Brain pericyte (primary cell): ENCODE measurements at regions not wholly inside any gene's neighbourhood (a gene's known extent, or its start where the extent isn't known, plus 50 kb on each side); places are given as distances from the start of the nearest gene placed in this dataset.
"Not testable (repeated sequence)": the region's sequence is repeated elsewhere in the genome, so short reads cannot be mapped to it uniquely, and the experiment has no call there.

ENCODE experiments used
- DNase-seq: peaks from one replicate; pipeline ENCODE4 v3.0.0-alpha.2; 2012; ENCODE audit warnings: low read depth, low spot score

DNA sequence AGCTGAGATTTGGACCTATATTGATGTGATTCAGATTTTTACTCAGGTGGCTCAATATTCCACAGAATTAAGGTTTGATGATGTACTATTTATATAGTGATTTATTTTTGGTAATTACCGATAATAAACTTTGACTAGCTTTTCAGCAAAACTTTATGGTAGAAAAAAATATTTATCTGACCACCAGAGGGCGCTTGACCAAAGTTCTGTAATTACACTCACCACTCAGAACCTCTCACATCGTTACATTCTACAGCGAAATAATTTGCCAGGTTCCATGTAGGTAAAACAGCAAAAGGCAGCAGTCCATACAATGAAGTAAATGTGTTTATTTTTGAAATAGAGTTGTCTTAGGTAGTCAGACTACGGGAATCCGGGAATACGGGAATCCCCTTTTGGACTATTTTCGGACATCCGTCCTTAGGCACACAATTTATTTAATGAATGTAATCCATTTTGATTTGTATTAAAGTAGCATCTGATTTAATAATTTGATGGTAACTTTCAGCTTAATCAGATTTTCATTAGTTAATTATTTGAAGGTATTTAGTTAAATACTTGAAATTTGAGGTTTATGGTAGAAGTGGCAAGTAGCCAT is 143.0 kb upstream of the DDHD1 start:
- no peak for DNase-seq

DNA sequence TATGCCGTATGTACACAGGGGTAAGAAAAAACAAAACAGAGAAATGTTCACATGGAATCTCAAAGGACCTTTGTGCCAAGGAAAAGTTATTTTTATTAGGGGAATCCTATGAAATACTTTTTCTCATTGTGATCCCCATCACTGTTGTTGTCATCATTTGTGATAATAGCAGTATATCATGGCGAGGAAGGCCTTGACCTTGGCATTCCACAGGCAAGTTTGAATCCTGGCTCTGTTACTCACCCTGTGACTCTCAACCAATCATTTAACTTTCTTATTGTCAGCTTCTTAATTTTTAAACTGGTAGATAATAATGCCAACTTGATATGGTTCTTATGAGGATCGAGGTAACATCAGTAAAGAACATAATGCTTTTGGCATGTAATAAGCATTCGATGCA is 142.2 kb upstream of the DDHD1 start:
- DNase-seq, result no peak

DNA sequence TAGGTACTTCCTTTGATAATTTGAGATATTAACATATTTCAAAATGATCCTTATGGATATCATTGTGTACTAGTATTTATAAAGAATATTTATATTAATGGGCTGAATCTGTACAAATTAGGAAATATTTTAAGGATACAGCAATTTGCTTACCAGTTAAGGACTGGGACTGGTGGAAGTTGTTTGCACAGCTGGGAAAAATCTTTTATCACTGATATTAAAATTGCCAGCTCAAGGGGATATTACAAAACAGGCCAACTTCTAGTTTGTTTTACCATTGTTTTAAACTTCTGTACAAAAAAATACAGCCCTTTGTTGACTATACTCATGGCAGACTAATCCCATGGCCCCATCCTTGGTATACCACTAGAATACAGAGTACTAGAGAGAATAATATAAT is 133.2 kb upstream of the DDHD1 start:
- DNase-seq, result no peak

DNA sequence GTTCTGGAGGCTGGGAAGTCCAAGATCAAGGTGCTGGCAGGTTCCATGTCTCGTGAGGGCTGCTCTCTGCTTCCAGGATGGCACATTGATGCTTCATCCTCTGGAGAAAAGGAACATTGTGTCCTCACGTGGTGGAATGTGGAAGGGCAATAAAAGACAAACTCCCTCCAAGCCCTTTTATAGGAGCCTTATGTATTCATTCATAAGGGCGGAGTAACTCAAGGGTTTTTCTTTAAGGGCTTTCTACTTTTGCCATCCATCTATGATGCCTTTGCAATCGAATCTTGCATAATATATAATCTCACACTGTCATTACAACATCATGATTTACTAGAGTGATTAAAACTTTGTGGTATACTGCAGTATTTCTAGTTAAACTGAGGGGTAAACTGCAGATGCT is 132.7 kb upstream of the DDHD1 start:
- DNase-seq, result no peak

GRCh38 chr14:53285064-53285463 is 131.9 kb upstream of the DDHD1 start:
- no peak for DNase-seq

- DNase-seq, result peak; percentile 18
Observed at GRCh38 chr14:53278602-53279506, 125.7 kb upstream of the DDHD1 start.

DNA sequence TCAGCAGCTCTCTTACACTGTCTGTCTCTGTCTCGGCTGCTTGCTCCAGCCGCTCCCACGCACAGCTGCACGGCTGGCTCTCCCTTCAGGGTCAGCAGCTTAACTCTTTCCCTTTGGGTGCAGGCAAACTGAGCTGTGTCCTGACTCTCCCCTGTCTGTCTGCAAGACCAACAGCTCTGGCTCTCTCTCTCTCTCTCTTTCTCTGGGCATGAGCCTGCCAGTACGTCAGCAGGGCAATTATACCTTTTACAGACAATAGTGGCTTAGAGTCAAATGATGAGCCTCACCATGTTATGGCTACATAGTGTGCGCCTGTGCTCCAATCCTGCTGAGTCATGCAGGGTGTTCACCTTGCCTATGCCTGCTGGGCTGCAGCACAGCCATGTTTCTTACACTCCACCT is 120.5 kb upstream of the DDHD1 start:
- DNase-seq, result no peak

GRCh38 chr14:53265025-53265424 is 111.9 kb upstream of the DDHD1 start:
- no peak for DNase-seq

DNA sequence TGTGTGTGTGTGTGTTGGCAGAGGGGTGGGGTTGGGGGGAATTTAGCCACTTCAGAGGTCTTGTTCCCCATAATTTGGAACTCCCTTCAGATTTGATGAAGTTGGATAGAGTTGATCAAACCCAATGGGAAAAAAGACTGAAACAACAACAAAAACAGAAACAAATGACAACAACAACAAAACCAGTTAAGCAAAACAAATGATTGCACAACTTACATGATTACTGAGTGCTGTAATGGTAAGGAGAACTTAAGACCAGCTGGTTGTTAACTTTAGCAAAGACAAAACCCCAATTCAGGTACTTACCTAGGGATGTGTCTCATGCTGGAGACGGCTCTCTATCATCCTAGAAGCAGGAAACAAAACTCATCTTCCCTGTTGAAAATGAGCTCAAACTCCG is 107.8 kb upstream of the DDHD1 start:
- no peak for DNase-seq

- DNase-seq, result no peak
Observed at GRCh38 chr14:53260286-53260685, 107.2 kb upstream of the DDHD1 start.

- DNase-seq, result no peak
Observed at GRCh38 chr14:53252141-53252540, 99.0 kb upstream of the DDHD1 start.

GRCh38 chr14:53249059-53249458 is 95.9 kb upstream of the DDHD1 start:
- DNase-seq, result no peak

DNA sequence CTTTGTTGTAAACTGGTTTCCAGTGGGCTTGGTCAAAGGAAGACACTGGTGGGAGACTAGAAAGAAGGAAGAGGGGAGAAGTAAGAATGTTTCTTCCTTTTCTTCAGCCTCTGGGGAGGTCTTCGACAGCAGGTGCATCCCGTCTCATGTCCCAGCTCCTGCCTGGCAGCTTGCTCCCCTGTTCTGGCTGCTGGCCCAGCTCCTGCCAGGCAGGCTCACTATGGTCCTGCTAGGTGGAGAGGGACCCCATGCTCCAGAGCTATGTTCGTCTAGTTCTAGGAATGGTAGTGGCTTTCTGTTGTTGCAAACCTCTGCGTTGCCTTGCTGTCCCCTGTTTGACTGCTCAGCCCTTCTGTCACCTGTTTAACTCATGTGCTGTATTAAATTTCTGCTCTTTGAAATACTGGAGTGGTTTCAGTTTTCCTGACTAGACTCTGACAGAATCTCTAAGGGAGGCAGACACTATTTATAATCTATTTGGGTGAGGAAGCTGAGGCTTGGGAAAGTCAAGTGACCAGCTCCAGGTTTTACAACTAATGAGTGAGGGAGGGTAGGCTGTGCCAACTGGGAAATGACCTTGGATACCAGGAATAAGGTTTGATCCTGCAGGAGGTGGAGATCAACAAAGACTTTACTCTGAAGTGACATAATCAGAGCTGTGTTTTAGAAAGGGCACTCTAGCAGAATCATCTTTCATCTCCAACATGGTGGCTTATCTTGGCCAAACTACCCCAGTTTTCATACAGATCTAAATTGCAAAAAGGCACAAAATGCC is 94.7 kb upstream of the DDHD1 start:
- no peak for DNase-seq

GRCh38 chr14:53242898-53243297 is 89.8 kb upstream of the DDHD1 start:
- DNase-seq, result not testable (repeated sequence)

- no peak for DNase-seq
Observed at GRCh38 chr14:53237488-53237887, 84.4 kb upstream of the DDHD1 start.

- no peak for DNase-seq
Observed at GRCh38 chr14:53236708-53237107, 83.6 kb upstream of the DDHD1 start.

DNA sequence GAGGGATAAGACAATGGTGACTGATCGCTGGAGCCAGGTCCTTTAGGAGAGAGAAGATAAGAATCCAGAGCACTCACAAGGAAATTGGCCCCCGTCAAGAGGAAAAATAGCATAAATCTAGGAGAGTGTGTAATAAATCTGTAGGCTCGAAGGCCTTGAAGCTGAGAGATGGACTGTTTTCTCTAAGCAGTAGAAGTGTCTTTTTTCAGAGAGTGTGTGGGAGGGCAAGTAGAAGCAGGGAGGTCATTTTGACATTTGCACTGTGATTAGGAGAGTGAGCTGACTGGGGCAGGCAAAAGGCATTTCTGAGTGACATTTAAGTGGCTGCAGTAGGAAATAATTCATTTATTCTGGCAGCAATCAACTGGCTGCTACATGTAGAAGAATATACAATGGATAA is 78.0 kb upstream of the DDHD1 start:
- no peak for DNase-seq

- DNase-seq, result no peak
Observed at GRCh38 chr14:53228966-53229365, 75.8 kb upstream of the DDHD1 start.

DNA sequence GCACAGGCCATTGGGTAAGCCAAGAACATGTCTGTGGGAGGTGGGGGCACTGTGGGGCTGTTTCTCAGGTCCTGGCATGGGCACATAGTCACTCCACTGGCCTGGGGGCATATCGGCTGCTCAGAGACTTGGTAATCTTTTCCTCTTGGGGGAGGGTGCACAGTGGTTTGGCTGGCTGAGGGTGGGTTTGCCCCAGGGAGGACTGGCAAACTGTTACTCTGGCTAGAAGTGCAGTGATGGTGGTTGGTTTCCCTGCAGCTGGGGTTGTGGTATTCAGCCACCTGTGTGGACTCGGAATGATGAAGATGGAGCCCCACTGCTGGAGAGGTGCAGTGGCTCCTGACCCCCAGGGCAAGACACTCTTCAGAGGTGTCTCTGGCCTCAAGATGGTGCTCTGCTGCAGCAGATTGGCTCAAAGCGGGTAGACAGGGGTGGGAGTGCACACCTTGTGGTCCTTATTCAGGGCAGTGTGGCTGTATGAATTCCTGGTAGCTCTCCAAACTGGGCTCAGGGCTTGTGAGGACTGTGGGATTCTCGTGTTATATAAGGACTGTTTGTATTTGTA is 74.1 kb upstream of the DDHD1 start:
- DNase-seq, result no peak

DNA sequence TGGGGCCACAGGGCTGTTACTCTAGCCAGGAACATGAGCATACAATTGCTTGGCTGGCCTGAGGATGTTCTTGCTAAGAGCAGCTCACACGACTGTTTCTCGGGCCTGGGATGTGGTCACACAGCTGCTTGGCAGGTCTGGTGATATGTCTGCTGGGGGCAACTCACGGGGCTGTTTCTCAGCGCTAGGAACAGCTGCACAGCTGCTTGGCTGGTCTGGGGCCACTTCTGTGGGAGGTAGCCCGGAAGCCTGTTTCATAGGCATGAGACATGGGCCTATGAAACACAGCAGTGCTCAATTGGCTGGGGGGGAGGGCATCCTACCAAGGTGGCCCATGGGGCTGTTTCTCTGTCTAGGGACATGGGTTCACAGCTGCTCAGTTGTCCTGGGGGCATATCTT is 73.4 kb upstream of the DDHD1 start:
- DNase-seq, result no peak

GRCh38 chr14:53220914-53221313 is 67.8 kb upstream of the DDHD1 start:
- no peak for DNase-seq

- DNase-seq, result no peak
Observed at GRCh38 chr14:53218161-53218560, 65.0 kb upstream of the DDHD1 start.
